ENCODE measurements at regions not wholly inside any gene's neighbourhood (a gene's known extent, or its start where the extent isn't known, plus 50 kb on each side); places are given as distances from the start of the nearest gene placed in this dataset.

DNA sequence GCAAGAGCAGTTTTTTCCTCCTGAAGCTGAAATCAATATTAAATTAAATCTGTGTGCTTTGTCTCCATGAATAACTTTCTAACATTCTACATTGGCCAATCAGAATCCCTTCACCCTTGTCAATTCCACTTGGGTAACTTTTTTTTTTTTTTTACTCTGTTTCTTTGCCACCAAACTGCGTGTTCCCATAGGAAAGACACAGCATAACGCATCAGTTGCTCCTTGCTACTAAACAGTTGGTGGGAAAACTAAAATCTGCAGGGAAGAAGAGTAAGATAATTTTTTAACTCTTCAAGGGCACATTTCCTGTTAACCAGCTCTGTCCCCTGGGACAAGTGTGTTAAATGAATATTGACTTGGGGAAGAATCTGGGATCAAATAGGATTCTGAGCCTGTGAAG lies 113.3 kb upstream of the SERP2 start:
- no peak for DNase-seq

DNA sequence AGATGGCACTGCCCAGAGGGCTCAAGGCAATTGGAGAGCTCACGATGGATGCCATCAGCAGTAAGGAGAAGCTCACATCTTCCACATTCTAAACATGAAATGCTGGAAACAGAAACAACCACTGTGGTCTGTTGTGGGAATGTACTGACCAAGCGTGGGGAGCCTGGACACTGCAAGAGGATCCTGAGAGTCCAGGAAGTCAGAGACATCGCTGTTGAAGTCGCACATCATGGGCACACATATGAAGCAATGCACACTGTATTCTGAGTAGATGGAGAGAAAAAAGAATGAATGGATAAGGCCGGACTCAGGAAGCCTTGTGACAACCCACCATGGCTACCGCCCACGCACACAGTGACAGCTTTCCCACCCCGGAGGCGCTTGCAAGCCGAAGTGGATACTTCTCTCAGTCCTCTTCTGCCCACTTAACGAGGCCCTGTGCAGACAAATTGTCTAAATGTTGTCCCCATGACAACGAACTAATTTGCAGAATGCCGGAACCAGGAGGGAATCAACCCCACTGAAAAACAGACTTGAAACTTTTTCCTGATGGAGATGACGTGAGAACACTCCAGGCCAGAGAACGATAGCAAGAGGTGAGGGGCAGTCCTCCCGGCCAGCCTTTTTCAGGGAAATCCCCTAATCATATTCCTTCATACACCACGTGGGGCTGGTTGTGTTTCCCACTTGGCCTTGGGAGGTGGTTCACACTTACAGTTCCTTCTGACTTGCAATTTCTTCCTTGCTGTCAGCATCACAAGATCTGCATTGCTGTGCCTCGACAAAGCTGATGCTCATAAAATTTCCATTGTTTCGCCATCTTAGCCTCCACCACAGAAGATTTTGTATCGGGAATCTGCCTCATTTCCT lies 109.6 kb upstream of the SERP2 start:
- no peak for DNase-seq

- no peak for DNase-seq
Measured at GRCh38 chr13:44266305-44266704, 107.3 kb upstream of the SERP2 start.

- DNase-seq, result no peak
Measured at GRCh38 chr13:44266772-44267171, 106.9 kb upstream of the SERP2 start.

GRCh38 chr13:44267203-44267602 lies 106.4 kb upstream of the SERP2 start:
- no peak for DNase-seq

DNA sequence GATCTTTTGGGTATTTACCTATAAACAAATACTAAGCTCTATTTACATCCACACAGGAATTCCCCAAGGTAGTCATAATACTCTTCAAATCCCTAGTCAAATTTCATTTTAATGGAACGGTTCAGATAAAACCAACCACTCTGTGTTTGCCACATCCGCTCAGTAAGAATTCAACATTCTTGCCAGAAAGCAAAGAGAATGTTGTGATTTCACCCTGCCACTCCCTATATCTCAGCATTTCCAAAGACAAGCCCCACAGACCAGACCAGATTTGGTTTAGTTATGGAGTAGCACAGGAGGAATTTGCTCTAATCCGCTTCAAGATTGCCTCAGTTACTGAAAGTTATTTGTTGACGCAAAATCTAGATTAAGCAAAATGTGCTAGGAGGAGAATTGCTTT lies 105.6 kb upstream of the SERP2 start:
- DNase-seq, result no peak

GRCh38 chr13:44268980-44269379 lies 104.6 kb upstream of the SERP2 start:
- no peak for DNase-seq

DNA sequence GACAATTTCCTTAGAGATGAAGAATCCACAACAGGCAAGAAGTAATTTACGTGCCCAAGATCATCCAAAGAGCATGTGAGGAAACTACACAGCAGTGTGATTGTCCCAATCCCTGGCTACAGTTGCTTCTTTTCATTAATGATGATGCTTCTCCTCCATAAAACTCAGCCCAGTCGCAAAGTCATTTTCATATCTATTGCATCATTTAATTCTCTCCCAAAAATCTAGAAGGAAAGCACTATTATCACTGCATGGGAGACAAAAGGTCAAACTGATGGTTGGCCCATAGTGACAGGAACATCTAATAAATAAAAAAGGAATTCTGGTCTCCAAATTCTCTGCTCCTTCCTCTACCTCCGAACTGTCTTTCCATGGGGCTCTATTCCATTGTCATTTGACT lies 103.5 kb upstream of the SERP2 start:
- no peak for DNase-seq

- DNase-seq, result no peak
Measured at GRCh38 chr13:44271031-44271455, 102.6 kb upstream of the SERP2 start.

- DNase-seq, result no peak
Measured at GRCh38 chr13:44271473-44271872, 102.2 kb upstream of the SERP2 start.

DNA sequence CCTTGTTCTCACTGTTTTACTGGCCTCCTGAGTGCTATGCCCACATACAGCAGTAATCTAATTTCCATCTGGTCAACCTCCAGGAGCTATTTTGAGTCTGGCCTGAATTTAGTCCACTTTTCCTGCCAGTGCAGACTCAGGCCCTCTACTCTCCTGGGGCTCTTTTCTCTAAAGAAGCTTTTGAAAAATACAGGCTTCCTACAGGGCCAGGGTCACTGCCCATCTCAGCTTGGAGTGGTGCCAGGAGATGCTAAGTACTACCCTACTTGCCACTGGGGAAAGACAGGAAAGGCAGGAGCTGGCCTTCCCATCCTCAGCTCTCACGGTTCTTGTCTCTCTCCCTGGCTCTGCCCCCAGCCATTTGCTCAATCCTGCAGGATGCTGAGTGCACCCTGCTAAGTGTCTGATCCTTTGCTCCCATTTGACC lies 101.7 kb upstream of the SERP2 start:
- no peak for DNase-seq

- no peak for DNase-seq
Measured at GRCh38 chr13:44272692-44273091, 100.9 kb upstream of the SERP2 start.

DNA sequence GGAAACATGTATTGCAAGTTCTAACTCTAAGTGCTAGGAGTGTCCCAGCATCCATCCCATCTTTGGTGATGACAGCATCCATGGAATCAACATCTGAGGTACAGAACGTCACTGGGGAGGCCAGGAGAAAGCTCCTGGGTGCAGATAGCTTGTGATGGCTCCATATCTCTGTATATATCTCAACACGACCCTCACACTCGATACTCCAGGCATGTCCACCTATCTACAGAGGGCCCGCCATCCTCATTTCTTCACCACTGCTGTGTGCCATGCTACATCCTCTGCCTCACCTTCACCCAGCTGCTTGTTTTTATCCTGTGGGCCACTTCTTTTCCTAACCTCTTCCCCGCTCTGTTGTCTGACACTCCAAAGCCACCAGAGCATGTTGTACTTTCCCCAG lies 100.4 kb upstream of the SERP2 start:
- no peak for DNase-seq

DNA sequence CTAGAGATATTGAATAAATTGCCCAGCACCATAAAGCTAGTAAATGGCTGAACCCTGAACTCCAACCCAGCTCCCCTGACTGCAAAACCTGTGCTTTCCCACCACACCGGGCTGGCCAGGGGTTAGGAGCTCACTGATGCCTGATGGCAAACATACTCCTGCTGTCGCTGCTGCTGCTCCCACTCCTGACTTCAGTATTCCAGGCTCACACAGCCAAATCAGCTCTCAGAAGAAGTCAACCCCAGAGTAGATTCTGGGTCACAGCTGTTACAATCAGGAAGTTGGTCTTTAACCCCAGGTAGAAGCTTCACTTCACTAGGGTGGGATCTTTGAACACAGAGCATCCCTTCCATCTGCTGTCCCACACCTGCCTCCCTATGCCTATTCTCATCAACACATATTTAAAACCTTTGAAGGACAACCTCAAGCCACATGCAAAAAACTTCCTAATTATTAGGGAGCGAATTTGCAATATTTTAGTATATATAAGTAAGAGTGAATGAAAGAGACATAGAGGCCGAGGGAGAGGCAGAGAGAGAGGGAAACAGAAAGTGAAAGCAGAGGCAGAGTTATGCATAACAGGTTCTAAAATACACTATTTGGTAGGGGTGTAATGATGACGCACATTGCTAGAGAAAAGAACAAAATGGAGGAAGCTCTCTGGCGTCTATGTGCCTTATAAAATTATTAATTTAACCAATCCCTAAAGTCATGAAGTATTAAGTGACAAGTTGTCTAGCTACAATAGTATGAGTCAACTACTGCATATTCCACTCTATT lies 99.4 kb upstream of the SERP2 start:
- peak; percentile 77 for DNase-seq

DNA sequence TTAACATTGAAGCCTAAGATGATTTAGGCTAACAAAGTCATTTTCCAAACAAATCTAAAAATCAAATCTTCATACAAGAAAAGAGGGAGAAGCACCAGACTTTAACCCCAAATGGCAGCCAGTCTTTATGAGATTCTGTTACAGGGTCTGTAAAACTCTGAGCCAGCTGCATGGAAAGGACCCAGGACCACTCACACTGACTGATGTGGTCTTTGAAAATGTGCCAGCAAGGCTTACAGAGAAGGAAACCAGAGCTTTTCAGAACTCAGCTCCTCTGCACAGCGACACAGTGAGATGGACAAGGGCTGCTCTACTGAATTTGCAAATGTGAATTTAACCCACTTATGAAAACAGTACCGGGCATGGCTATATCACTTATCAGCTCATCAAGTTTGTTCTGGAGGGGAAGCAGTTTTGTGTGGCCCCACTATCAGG lies 98.8 kb upstream of the SERP2 start:
- DNase-seq, result peak; percentile 15

DNA sequence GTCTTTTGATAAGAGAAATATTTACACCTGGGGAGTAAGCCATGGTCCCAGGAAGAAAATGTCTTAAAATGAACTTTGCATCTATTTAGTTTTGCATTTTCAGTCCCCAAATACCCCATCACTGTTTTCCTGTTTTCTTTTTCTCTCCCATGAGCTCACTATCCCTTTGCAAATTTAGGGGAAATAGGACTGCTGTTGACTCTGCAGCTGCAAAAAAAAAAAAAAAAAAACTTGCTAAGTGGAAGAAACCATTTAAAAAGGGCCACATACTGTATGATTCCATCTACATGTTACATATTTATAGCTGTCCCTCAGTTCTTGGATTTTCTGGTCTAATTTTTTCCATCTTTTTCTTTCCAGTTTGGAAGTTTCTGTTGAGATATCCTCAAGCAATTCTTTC lies 98.2 kb upstream of the SERP2 start:
- DNase-seq, result no peak

DNA sequence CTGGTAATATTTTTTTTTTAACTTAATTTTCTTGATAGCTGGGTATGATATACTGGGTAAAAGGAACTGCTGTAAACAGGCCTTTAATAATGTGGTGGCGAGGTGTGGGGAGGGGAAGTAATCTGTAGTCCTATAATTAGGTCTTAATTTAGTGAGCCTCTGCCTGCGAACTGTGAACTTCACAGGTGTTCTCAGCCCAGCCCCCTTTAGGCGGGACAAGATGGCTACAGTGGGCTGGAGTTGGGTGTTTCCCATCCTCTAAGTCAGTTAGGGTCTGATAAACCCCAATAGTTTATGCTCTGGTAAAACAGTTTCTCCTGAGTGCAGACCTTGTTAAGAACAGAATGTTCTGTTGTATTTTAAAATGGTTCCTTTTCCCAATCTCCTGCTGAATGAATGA lies 97.6 kb upstream of the SERP2 start:
- DNase-seq, result no peak

- DNase-seq, result no peak
Measured at GRCh38 chr13:44277459-44277858, 96.2 kb upstream of the SERP2 start.

- DNase-seq, result no peak
Measured at GRCh38 chr13:44278166-44278565, 95.5 kb upstream of the SERP2 start.

- DNase-seq, result no peak
Measured at GRCh38 chr13:44280456-44280855, 93.2 kb upstream of the SERP2 start.

GRCh38 chr13:44281252-44282000 lies 92.2 kb upstream of the SERP2 start:
- no peak for DNase-seq

DNA sequence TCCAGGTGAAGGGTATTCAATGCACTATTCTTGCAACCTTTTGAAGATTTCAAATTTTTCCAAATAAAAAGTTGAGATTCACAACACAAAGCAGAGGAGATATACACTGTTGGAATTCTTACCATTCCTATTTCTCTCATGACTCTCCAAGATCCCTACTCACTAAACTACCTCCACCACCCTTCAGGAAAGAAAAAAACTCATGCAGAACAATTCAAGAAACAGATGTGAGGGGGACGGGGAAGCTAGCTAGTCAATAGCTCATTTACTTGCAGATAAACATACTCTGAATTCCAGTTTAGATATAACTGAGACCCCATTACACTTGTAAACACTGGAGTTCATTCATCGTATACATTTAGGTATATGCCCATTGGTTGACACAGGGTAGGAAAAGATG lies 90.0 kb upstream of the SERP2 start:
- no peak for DNase-seq

GRCh38 chr13:44287958-44288357 lies 85.7 kb upstream of the SERP2 start:
- DNase-seq, result no peak

All from DMS53 (cell line).